SK-N-SH (cell line): ENCODE measurements at regions not wholly inside any gene's neighbourhood (a gene's known extent, or its start where the extent isn't known, plus 50 kb on each side); places are given as distances from the start of the nearest gene placed in this dataset.
A peak's percentile ranks its signal among the peaks of the same experiment; 100 is the strongest.

Source experiments
- CTCF ChIA-PET: fragments of 300-600, 350-600 bp; formaldehyde crosslinking; extraction: SDS; loops from one replicate; lab custom pipeline; 2021; lab: Yijun Ruan, JAX
- POLR2A ChIA-PET: fragments of 350-600 bp; sonication (Branson Sonifier 250); formaldehyde crosslinking; extraction: SDS; loops from one replicate; lab custom pipeline; 2020; ENCODE audit warnings: antibody characterized with exemption, inconsistent platforms; lab: Yijun Ruan, JAX
- DNase-seq: peaks from one replicate; pipeline ENCODE4 v3.0.0; 2012
- H2AFZ ChIP-seq: fragments of 200-600 bp; sonication (generic); 2 replicates; pipeline ENCODE4 v1.8.1; 2016; ENCODE audit warnings: antibody characterized with exemption, mild to moderate bottlenecking, low read depth
- H3F3A ChIP-seq: fragments of 200-600 bp; sonication (generic); replicated peaks from 2 replicates; pipeline ENCODE3; 2016; ENCODE audit warnings: antibody characterized with exemption, mild to moderate bottlenecking; ENCODE audit not compliant: insufficient read depth
- H3K27ac ChIP-seq, 2 experiments: fragments of 200-500 bp in 1 of 2; fragments of 200-600 bp in 1 of 2; sonication (Bioruptor generic) in 1 of 2; sonication (generic), shearing (Covaris generic) in 1 of 2; 2 replicates each; pipeline versions ENCODE4 v1.5.1 to v1.6.1; 2014 to 2016; ENCODE audit warnings: low read depth in 2 of 2, inconsistent platforms in 1 of 2, low read length in 1 of 2, mild to moderate bottlenecking in 1 of 2, mixed read lengths in 1 of 2
- H3K27me3 ChIP-seq: fragments of 200-600 bp; sonication (generic), shearing (Covaris generic); 2 replicates; pipeline ENCODE4 v1.6.1; 2016; ENCODE audit warnings: mixed run types; ENCODE audit not compliant: insufficient read depth
- H3K36me3 ChIP-seq, 2 experiments: fragments of 200-500 bp in 1 of 2; fragments of 200-600 bp in 1 of 2; sonication (Bioruptor generic) in 1 of 2; sonication (generic) in 1 of 2; replicated peaks in 1 of 2; 2 replicates each; pipeline versions ENCODE3 to v1.5.1; 2014 to 2016; ENCODE audit warnings: low read length in 1 of 2, mild to moderate bottlenecking in 1 of 2; ENCODE audit not compliant: insufficient read depth in 2 of 2, control insufficient read depth in 1 of 2
- H3K4me1 ChIP-seq, 2 experiments: fragments of 200-500 bp in 1 of 2; fragments of 200-600 bp in 1 of 2; sonication (Bioruptor generic) in 1 of 2; sonication (generic), shearing (Covaris generic) in 1 of 2; 2 replicates each; pipeline versions ENCODE4 v1.5.1 to v1.6.1; 2014 to 2016; ENCODE audit warnings: low read depth in 1 of 2, low read length in 1 of 2, mixed run types in 1 of 2; ENCODE audit not compliant: insufficient read depth in 2 of 2, control insufficient read depth in 1 of 2
- H3K4me2 ChIP-seq: fragments of 200-600 bp; sonication (generic), shearing (Covaris generic); 2 replicates; pipeline ENCODE4 v1.6.1; 2017; ENCODE audit warnings: mixed run types
- H3K4me3 ChIP-seq, 2 experiments: fragments of 200-500 bp in 1 of 2; fragments of 200-600 bp in 1 of 2; sonication (Bioruptor generic) in 1 of 2; sonication (generic), shearing (Covaris generic) in 1 of 2; 2 replicates each; pipeline versions ENCODE4 v1.5.1 to v1.8.1; 2014 to 2016; ENCODE audit warnings: low read depth in 2 of 2, inconsistent platforms in 1 of 2, low read length in 1 of 2, mild to moderate bottlenecking in 1 of 2, mixed read lengths in 1 of 2, moderate library complexity in 1 of 2
- H3K79me2 ChIP-seq: fragments of 200-600 bp; sonication (generic); 2 replicates; pipeline ENCODE4 v1.8.1; 2017; ENCODE audit warnings: mild to moderate bottlenecking; ENCODE audit not compliant: insufficient read depth
- H3K9ac ChIP-seq: fragments of 200-600 bp; sonication (generic); 2 replicates; pipeline ENCODE4 v1.6.1; 2017; ENCODE audit warnings: mixed run types
- H3K9me2 ChIP-seq: fragments of 200-600 bp; sonication (generic); 2 replicates; pipeline ENCODE4 v1.6.1; 2017; ENCODE audit warnings: mixed run types
- H3K9me3 ChIP-seq: fragments of 200-600 bp; sonication (generic); 2 replicates; pipeline ENCODE4 v1.6.1; 2017; ENCODE audit warnings: mixed run types, mild to moderate bottlenecking, moderate library complexity
- H4K20me1 ChIP-seq: fragments of 200-600 bp; sonication (generic); 2 replicates; pipeline ENCODE4 v1.6.1; 2017; ENCODE audit warnings: mild to moderate bottlenecking, mixed run types; ENCODE audit not compliant: insufficient read depth
- ELF1 ChIP-seq: IDR thresholded peaks from 2 replicates; pipeline ENCODE4 v1.4.0; 2012
- EZH2phosphoT487 ChIP-seq: fragments of 200-600 bp; sonication (generic); IDR thresholded peaks from 2 replicates; pipeline ENCODE4 v1.6.1; 2017; ENCODE audit warnings: low read depth, mixed run types, mild to moderate bottlenecking, antibody characterized with exemption, moderate library complexity, borderline replicate concordance
- FOSL2 ChIP-seq: IDR thresholded peaks from 2 replicates; pipeline ENCODE4 v1.4.0; 2012; ENCODE audit warnings: low read depth, mild to moderate bottlenecking, moderate library complexity, borderline replicate concordance
- FOXJ3 ChIP-seq: sonication (generic); formaldehyde crosslinking; IDR thresholded peaks from 2 replicates; pipeline ENCODE4 v1.5.1; 2020; ENCODE audit warnings: mild to moderate bottlenecking, missing genetic modification reagents
- FOXM1 ChIP-seq: IDR thresholded peaks from 2 replicates; pipeline ENCODE4 v1.4.0; 2012; ENCODE audit warnings: low read depth, mild to moderate bottlenecking
- GABPA ChIP-seq: IDR thresholded peaks from 2 replicates; pipeline ENCODE4 v1.4.0; 2012; ENCODE audit warnings: low read depth, mild to moderate bottlenecking
- GATA2 ChIP-seq: sonication (generic); formaldehyde crosslinking; IDR thresholded peaks from 2 replicates; pipeline ENCODE4 v1.5.0; 2020; ENCODE audit warnings: mild to moderate bottlenecking, missing genetic modification reagents
- JUND ChIP-seq: IDR thresholded peaks from 2 replicates; pipeline ENCODE4 v1.4.0; 2012
- MAX ChIP-seq: IDR thresholded peaks from 2 replicates; pipeline ENCODE4 v1.4.0; 2012; ENCODE audit warnings: low read depth
- POLR2AphosphoS5 ChIP-seq: IDR thresholded peaks from 2 replicates; pipeline ENCODE4 v1.6.1; 2012; ENCODE audit warnings: low read depth, low read length
- SIN3A ChIP-seq: IDR thresholded peaks from 2 replicates; pipeline ENCODE4 v1.6.1; 2012; ENCODE audit warnings: low read depth, mild to moderate bottlenecking, low read length, moderate library complexity, borderline replicate concordance
- SMC3 ChIP-seq: IDR thresholded peaks from 2 replicates; pipeline ENCODE4 v1.6.1; 2012; ENCODE audit warnings: low read depth, low read length, improper control_type of control experiment
- TAF1 ChIP-seq: IDR thresholded peaks from 2 replicates; pipeline ENCODE4 v1.6.1; 2012; ENCODE audit warnings: low read depth, mild to moderate bottlenecking, low read length, moderate library complexity, borderline replicate concordance
- TCF12 ChIP-seq: IDR thresholded peaks from 2 replicates; pipeline ENCODE4 v1.4.0; 2012
- TEAD4 ChIP-seq: IDR thresholded peaks from 2 replicates; pipeline ENCODE4 v1.4.0; 2012; ENCODE audit warnings: mild to moderate bottlenecking, borderline replicate concordance; ENCODE audit not compliant: insufficient read depth
- YY1 ChIP-seq: IDR thresholded peaks from 2 replicates; pipeline ENCODE4 v1.4.0; 2012; ENCODE audit warnings: low read depth, mild to moderate bottlenecking
- WGBS: methylation state at CpG from one replicate; pipeline ENCODE4 v1.1.6; 2017; ENCODE audit warnings: low lambda C conversion rate; 5-methylcytosine and 5-hydroxymethylcytosine counted together
- TF ChIP-seq, protein P1 (sequence below): fragments of 200-600 bp; sonication (generic); IDR thresholded peaks from 2 replicates; pipeline ENCODE4 v1.6.1; 2017; ENCODE audit warnings: antibody characterized with exemption, mild to moderate bottlenecking, moderate library complexity
- TF ChIP-seq, protein P2 (sequence below): IDR thresholded peaks from 2 replicates; pipeline ENCODE4 v1.4.0; 2012; ENCODE audit warnings: low read depth, borderline replicate concordance

- Histone ChIP-seq H3K36me3 (no peaks in the 10 kb centered on the region), H3K4me3 (no peak overlapping the region), H3F3A (peaks cover 18% of the 10 kb centered on the region), H3K9ac (no peak overlapping the region), H2AFZ (no peak overlapping the region), H3K9me3 (no peaks in the 10 kb centered on the region)
- TF ChIP-seq TAF1 (no peak), ELF1 (no peak), GABPA (no peak), SMC3 (no peak), TCF12 (no peak), MAX (no peak), FOXM1 (no peak), SIN3A (no peak), JUND (no peak), POLR2AphosphoS5 (no peak), GATA2 (CRISPR knock-in tag) (no peak), YY1 (no peak), FOSL2 (no peak), EZH2phosphoT487 (no peak), FOXJ3 (CRISPR knock-in tag) (no peak), TEAD4 (no peak)
- TF ChIP-seq, protein P1, sequence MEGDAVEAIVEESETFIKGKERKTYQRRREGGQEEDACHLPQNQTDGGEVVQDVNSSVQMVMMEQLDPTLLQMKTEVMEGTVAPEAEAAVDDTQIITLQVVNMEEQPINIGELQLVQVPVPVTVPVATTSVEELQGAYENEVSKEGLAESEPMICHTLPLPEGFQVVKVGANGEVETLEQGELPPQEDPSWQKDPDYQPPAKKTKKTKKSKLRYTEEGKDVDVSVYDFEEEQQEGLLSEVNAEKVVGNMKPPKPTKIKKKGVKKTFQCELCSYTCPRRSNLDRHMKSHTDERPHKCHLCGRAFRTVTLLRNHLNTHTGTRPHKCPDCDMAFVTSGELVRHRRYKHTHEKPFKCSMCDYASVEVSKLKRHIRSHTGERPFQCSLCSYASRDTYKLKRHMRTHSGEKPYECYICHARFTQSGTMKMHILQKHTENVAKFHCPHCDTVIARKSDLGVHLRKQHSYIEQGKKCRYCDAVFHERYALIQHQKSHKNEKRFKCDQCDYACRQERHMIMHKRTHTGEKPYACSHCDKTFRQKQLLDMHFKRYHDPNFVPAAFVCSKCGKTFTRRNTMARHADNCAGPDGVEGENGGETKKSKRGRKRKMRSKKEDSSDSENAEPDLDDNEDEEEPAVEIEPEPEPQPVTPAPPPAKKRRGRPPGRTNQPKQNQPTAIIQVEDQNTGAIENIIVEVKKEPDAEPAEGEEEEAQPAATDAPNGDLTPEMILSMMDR, result no peak
- TF ChIP-seq, protein P2, sequence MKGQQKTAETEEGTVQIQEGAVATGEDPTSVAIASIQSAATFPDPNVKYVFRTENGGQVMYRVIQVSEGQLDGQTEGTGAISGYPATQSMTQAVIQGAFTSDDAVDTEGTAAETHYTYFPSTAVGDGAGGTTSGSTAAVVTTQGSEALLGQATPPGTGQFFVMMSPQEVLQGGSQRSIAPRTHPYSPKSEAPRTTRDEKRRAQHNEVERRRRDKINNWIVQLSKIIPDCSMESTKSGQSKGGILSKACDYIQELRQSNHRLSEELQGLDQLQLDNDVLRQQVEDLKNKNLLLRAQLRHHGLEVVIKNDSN, result no peak
- TF ChIP-seq, all 33 proteins: peak for 0
- no peaks in the 10 kb centered on the region for H3K79me2 ChIP-seq
- 97% methylated on average over 1 of the region's 1 CpG for WGBS
- ChIA-PET CTCF (no interaction called here), POLR2A (no interaction called here)
- no peak for DNase-seq
- peak overlapping the region in 1 of 2 experiments; percentile 70; a peak in 2 of 4 replicates for H3K27ac ChIP-seq
- peaks cover 0 to 17% of the 10 kb centered on the region in 2 experiments; a peak in 3 of 4 replicates for H3K4me1 ChIP-seq
- no peaks in the 10 kb centered on the region for H3K9me2 ChIP-seq
- H3K4me2 ChIP-seq, result no peak overlapping the region; the same call in 1 of the 2 replicates
- H3K27me3 ChIP-seq, result no peaks in the 10 kb centered on the region
- H4K20me1 ChIP-seq, result no peaks in the 10 kb centered on the region
These were observed 90.5 kb downstream of the LEPR start for GRCh38 chr1:65510961-65511360.

DNA sequence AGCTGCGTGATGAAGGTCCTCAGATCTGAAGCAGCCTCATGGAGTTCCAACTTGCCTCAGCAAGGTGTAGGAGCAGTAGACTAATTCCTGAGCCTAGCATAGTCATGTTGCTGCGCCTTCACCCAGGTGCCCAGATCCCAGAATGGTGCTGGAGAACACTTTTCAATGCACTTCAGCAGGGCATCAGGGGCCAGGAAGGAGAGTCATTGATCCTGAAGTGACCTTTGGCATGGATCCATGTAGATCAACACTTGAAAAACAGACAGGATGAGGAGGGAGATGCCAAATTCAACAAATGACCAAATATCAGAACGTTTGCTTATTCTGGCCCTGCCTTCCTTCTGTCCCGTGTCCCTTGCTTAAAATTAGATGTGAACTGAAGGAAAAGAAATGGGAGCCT is 91.9 kb downstream of the LEPR start:
- H3K9me2 ChIP-seq, result no peaks in the 10 kb centered on the region
- H4K20me1 ChIP-seq, result no peaks in the 10 kb centered on the region
- no peak for DNase-seq
- no peak overlapping the region for H2AFZ ChIP-seq
- POLR2A ChIA-PET, result no interaction called here
- no peak overlapping the region for H3K4me2 ChIP-seq
- H3K4me3 ChIP-seq, result no peak overlapping the region
- 86% methylated on average over 4 of the region's 4 CpGs for WGBS
- no peaks in the 10 kb centered on the region for H3K79me2 ChIP-seq
- TF ChIP-seq, protein P1, result no peak
- no peaks in the 10 kb centered on the region for H3K36me3 ChIP-seq
- H3K9ac ChIP-seq, result no peak overlapping the region
- CTCF ChIA-PET, result interaction anchor here (0.8 kb wide), 1 partner anchor 60 kb away, joined by 3 read pairs; no protein-coding TSS in a partner anchor
- H3F3A ChIP-seq, result peaks cover 18% of the 10 kb centered on the region
- no peaks in the 10 kb centered on the region for H3K27me3 ChIP-seq
- no peak overlapping the region for H3K27ac ChIP-seq
- no peaks in the 10 kb centered on the region for H3K9me3 ChIP-seq
- H3K4me1 ChIP-seq, result peaks cover 0 to 17% of the 10 kb centered on the region in 2 experiments; a peak in 3 of 4 replicates
